H1 (cell line): ENCODE measurements at regions not wholly inside any gene's neighbourhood (a gene's known extent, or its start where the extent isn't known, plus 50 kb on each side); places are given as distances from the start of the nearest gene placed in this dataset.
A peak's percentile ranks its signal among the peaks of the same experiment; 100 is the strongest.

ENCODE experiments used
- CTCF ChIA-PET: fragments of 300-600 bp; sonication (Branson Sonifier 250); formaldehyde crosslinking; loops from one replicate; lab custom pipeline; 2021; ENCODE audit not compliant: partially characterized antibody; lab: Charles Lee
- POLR2A ChIA-PET: fragments of 300-600 bp; sonication (Branson Sonifier 250); formaldehyde crosslinking; loops from one replicate; lab custom pipeline; 2021; ENCODE audit warnings: inconsistent platforms; ENCODE audit not compliant: partially characterized antibody; lab: Charles Lee
- DNase-seq, 2 experiments: peaks; one replicate each; pipeline versions ENCODE4 v3.0.0 to v3.0.0-alpha.2; 2010 to 2022; ENCODE audit warnings: low spot score in 2 of 2, low read depth in 1 of 2, mixed read lengths in 1 of 2
- FAIRE-seq: peaks from 2 replicates; lab custom pipeline; 2011; peaks lifted over from hg19 to GRCh38; lab: Jason Lieb, UNC
- H2AFZ ChIP-seq: 2 replicates; pipeline ENCODE4 v1.8.1; 2012; ENCODE audit warnings: low read length, inconsistent platforms
- H2AK5ac ChIP-seq: 2 replicates; pipeline ENCODE4 v1.6.1; 2013; ENCODE audit warnings: low read depth, low read length
- H2BK120ac ChIP-seq: replicated peaks from 2 replicates; pipeline ENCODE3; 2013; ENCODE audit warnings: low read depth, low read length, inconsistent platforms
- H2BK12ac ChIP-seq: 2 replicates; pipeline ENCODE4 v1.6.1; 2013; ENCODE audit warnings: low read depth, low read length
- H2BK15ac ChIP-seq: 2 replicates; pipeline ENCODE4 v1.6.1; 2013; ENCODE audit warnings: low read length
- H2BK20ac ChIP-seq: 2 replicates; pipeline ENCODE4 v1.6.1; 2013; ENCODE audit warnings: low read length
- H2BK5ac ChIP-seq: 2 replicates; pipeline ENCODE4 v1.6.1; 2013; ENCODE audit warnings: low read depth, low read length
- H3K14ac ChIP-seq: 2 replicates; pipeline ENCODE4 v1.6.1; 2013; ENCODE audit warnings: inconsistent platforms; ENCODE audit not compliant: insufficient read length
- H3K18ac ChIP-seq: 2 replicates; pipeline ENCODE4 v1.6.1; 2013; ENCODE audit warnings: low read length; ENCODE audit errors: extremely low read depth
- H3K23ac ChIP-seq: 2 replicates; pipeline ENCODE4 v1.6.1; 2013; ENCODE audit warnings: inconsistent platforms; ENCODE audit not compliant: insufficient read length
- H3K23me2 ChIP-seq: 2 replicates; pipeline ENCODE4 v1.6.1; 2013; ENCODE audit warnings: low read depth, low read length
- H3K27ac ChIP-seq: 2 replicates; pipeline ENCODE4 v1.6.1; 2011; ENCODE audit warnings: low read depth, low read length, inconsistent platforms
- H3K27me3 ChIP-seq, 4 experiments: replicated peaks in 1 of 4; 1 replicate in 1 of 4; 2 replicates in 3 of 4; pipeline versions ENCODE4 v1.6.1 to v1.8.1; 2011 to 2013; ENCODE audit warnings: low read length in 3 of 4, mild to moderate bottlenecking in 3 of 4, inconsistent platforms in 2 of 4, mixed read lengths in 2 of 4, moderate library complexity in 1 of 4; ENCODE audit not compliant: control insufficient read depth in 3 of 4, insufficient read depth in 3 of 4; ENCODE audit errors: extremely low read depth in 1 of 4
- H3K36me3 ChIP-seq, 4 experiments: 2 replicates each; pipeline versions ENCODE4 v1.6.1 to v1.8.1; 2011 to 2013; ENCODE audit warnings: mild to moderate bottlenecking in 4 of 4, low read length in 3 of 4, moderate library complexity in 2 of 4, control low read depth in 1 of 4, inconsistent platforms in 1 of 4; ENCODE audit not compliant: insufficient read depth in 4 of 4, control insufficient read depth in 2 of 4
- H3K4ac ChIP-seq: replicated peaks from 2 replicates; pipeline ENCODE3; 2013; ENCODE audit warnings: low read length, low read depth, mixed read lengths, inconsistent platforms; ENCODE audit not compliant: insufficient read length
- H3K4me1 ChIP-seq, 4 experiments: replicated peaks in 1 of 4; 1 replicate in 1 of 4; 2 replicates in 3 of 4; pipeline versions ENCODE4 v1.6.1 to v1.8.1; 2011 to 2013; ENCODE audit warnings: low read length in 3 of 4, inconsistent platforms in 2 of 4, mixed read lengths in 1 of 4; ENCODE audit not compliant: insufficient read depth in 4 of 4, control insufficient read depth in 3 of 4
- H3K4me2 ChIP-seq, 2 experiments: 2 replicates each; pipeline versions ENCODE4 v1.6.1 to v1.8.1; 2011 to 2013; ENCODE audit warnings: low read depth in 2 of 2, low read length in 2 of 2, control low read depth in 1 of 2, inconsistent platforms in 1 of 2, mild to moderate bottlenecking in 1 of 2; ENCODE audit not compliant: insufficient read depth in 1 of 2
- H3K4me3 ChIP-seq, 4 experiments: fragments of 200-600, 300-600 bp in 1 of 4; sonication (generic), shearing (Covaris generic), sonication (Bioruptor Twin) in 1 of 4; 2 replicates each; pipeline versions ENCODE4 v1.5.1 to v1.8.1; 2011 to 2016; ENCODE audit warnings: low read length in 4 of 4, low read depth in 3 of 4, control low read depth in 2 of 4, inconsistent platforms in 2 of 4, mild to moderate bottlenecking in 2 of 4, mixed read lengths in 1 of 4, moderate library complexity in 1 of 4; ENCODE audit not compliant: insufficient read depth in 2 of 4; ENCODE audit errors: extremely low read depth in 1 of 4
- H3K56ac ChIP-seq: replicated peaks from 2 replicates; pipeline ENCODE3; 2013; ENCODE audit warnings: low read depth, mild to moderate bottlenecking, mixed read lengths, low read length, inconsistent platforms; ENCODE audit not compliant: insufficient read length
- H3K79me1 ChIP-seq: 2 replicates; pipeline ENCODE4 v1.6.1; 2013; ENCODE audit warnings: low read depth, low read length, control low read depth
- H3K79me2 ChIP-seq, 2 experiments: 2 replicates each; pipeline versions ENCODE4 v1.6.1 to v1.8.1; 2012 to 2013; ENCODE audit warnings: low read length in 2 of 2, mild to moderate bottlenecking in 2 of 2, inconsistent platforms in 1 of 2; ENCODE audit not compliant: insufficient read depth in 2 of 2, control insufficient read depth in 1 of 2
- H3K9ac ChIP-seq, 4 experiments: replicated peaks in 1 of 4; 1 replicate in 1 of 4; 2 replicates in 3 of 4; pipeline versions ENCODE4 v1.6.1 to v1.8.1; 2011 to 2013; ENCODE audit warnings: low read depth in 3 of 4, low read length in 3 of 4, control low read depth in 2 of 4, mild to moderate bottlenecking in 2 of 4, moderate library complexity in 2 of 4, inconsistent platforms in 1 of 4; ENCODE audit errors: extremely low read depth in 1 of 4
- H3K9me3 ChIP-seq, 2 experiments: 2 replicates each; pipeline versions ENCODE4 v1.6.1 to v1.8.1; 2012 to 2013; ENCODE audit warnings: mild to moderate bottlenecking in 2 of 2, moderate library complexity in 2 of 2, control low read depth in 1 of 2, inconsistent platforms in 1 of 2, low read depth in 1 of 2, low read length in 1 of 2, mixed read lengths in 1 of 2; ENCODE audit not compliant: insufficient read depth in 2 of 2
- H4K20me1 ChIP-seq, 2 experiments: replicated peaks in 1 of 2; 2 replicates each; pipeline versions ENCODE3 to v1.8.1; 2011 to 2013; ENCODE audit warnings: inconsistent platforms in 2 of 2, low read length in 2 of 2, mild to moderate bottlenecking in 1 of 2; ENCODE audit not compliant: insufficient read depth in 2 of 2, control insufficient read depth in 1 of 2
- H4K5ac ChIP-seq: 2 replicates; pipeline ENCODE4 v1.6.1; 2013; ENCODE audit warnings: low read length, low read depth, mixed read lengths, inconsistent platforms; ENCODE audit not compliant: insufficient read length
- H4K8ac ChIP-seq: 2 replicates; pipeline ENCODE4 v1.8.0; 2013; ENCODE audit warnings: mild to moderate bottlenecking, moderate library complexity, low read length, inconsistent platforms; ENCODE audit not compliant: insufficient read depth; ENCODE audit errors: extremely low read depth
- H4K91ac ChIP-seq: replicated peaks from 2 replicates; pipeline ENCODE3; 2013; ENCODE audit warnings: low read length, mixed read lengths, inconsistent platforms; ENCODE audit not compliant: insufficient read length
- BRCA1 ChIP-seq: IDR thresholded peaks from 2 replicates; pipeline ENCODE4 v1.6.1; 2012; ENCODE audit warnings: low read depth, low read length, improper control_type of control experiment
- CBX8 ChIP-seq: fragments of 300-800, 300-1000 bp; sonication (generic); IDR thresholded peaks from 2 replicates; pipeline ENCODE4 v1.7.1; 2016; ENCODE audit warnings: low read depth, low read length, borderline replicate concordance
- CHD2 ChIP-seq: IDR thresholded peaks from 2 replicates; pipeline ENCODE4 v1.6.1; 2012; ENCODE audit warnings: low read length, improper control_type of control experiment
- EGR1 ChIP-seq: IDR thresholded peaks from 2 replicates; pipeline ENCODE4 v1.6.1; 2011; ENCODE audit warnings: low read depth, low read length, borderline replicate concordance
- EZH2 ChIP-seq: fragments of 200-600 bp; sonication (generic); IDR thresholded peaks from 2 replicates; pipeline ENCODE4 v1.7.1; 2012; ENCODE audit warnings: low read depth, mild to moderate bottlenecking, moderate library complexity, low read length, inconsistent platforms; ENCODE audit not compliant: severe bottlenecking
- HDAC6 ChIP-seq: IDR thresholded peaks from one replicate; pipeline ENCODE4 v1.7.1; 2012; ENCODE audit warnings: low read depth, mild to moderate bottlenecking, inconsistent platforms, low read length, moderate library complexity
- KDM4A ChIP-seq: IDR thresholded peaks from one replicate; pipeline ENCODE4 v1.7.1; 2012; ENCODE audit warnings: low read depth, mild to moderate bottlenecking, moderate library complexity, low read length, inconsistent platforms; ENCODE audit not compliant: severe bottlenecking
- KDM5A ChIP-seq: fragments of 200-600 bp; IDR thresholded peaks from 2 replicates; pipeline ENCODE4 v1.7.1; 2012; ENCODE audit warnings: mild to moderate bottlenecking, low read length, inconsistent platforms, mixed read lengths
- NANOG ChIP-seq: IDR thresholded peaks from 2 replicates; pipeline ENCODE4 v1.6.1; 2011; ENCODE audit warnings: low read length, low read depth, mild to moderate bottlenecking, inconsistent platforms; ENCODE audit not compliant: insufficient read depth, poor library complexity, severe bottlenecking
- NRF1 ChIP-seq: IDR thresholded peaks from 2 replicates; pipeline ENCODE4 v1.6.1; 2011; ENCODE audit warnings: mild to moderate bottlenecking, low read depth, low read length, improper control_type of control experiment
- POLR2AphosphoS5 ChIP-seq: IDR thresholded peaks from 2 replicates; pipeline ENCODE4 v1.6.1; 2011; ENCODE audit warnings: low read depth, low read length
- RBBP5 ChIP-seq: IDR thresholded peaks from 2 replicates; pipeline ENCODE4 v1.7.1; 2012; ENCODE audit warnings: low read depth, mild to moderate bottlenecking, inconsistent platforms, low read length, moderate library complexity, borderline replicate concordance
- RNF2 ChIP-seq: fragments of 200-900, 300-1000 bp; sonication (generic); IDR thresholded peaks from 2 replicates; pipeline ENCODE4 v1.7.1; 2016; ENCODE audit warnings: borderline replicate concordance, low read depth, mild to moderate bottlenecking, antibody characterized with exemption, low read length; ENCODE audit not compliant: poor library complexity, severe bottlenecking; ENCODE audit errors: missing control alignments
- RXRA ChIP-seq: IDR thresholded peaks from 2 replicates; pipeline ENCODE4 v1.6.1; 2011; ENCODE audit warnings: low read depth, mild to moderate bottlenecking, low read length, moderate library complexity; ENCODE audit not compliant: insufficient read depth
- SP1 ChIP-seq: IDR thresholded peaks from 2 replicates; pipeline ENCODE4 v1.6.1; 2011; ENCODE audit warnings: low read depth, low read length
- WGBS, 2 experiments: shearing (Covaris generic) in 1 of 2; methylation state at CpG; one replicate each; pipeline versions ENCODE4 v1.1.6 to v1.1.7; 2013 to 2015; ENCODE audit warnings: low lambda C conversion rate in 2 of 2, mixed read lengths in 2 of 2, inconsistent platforms in 1 of 2, low coverage in 1 of 2, missing lambda C conversion rate in 1 of 2; ENCODE audit not compliant: insufficient replicate concordance in 2 of 2, insufficient coverage in 1 of 2, insufficient read length in 1 of 2; ENCODE audit errors: extremely low coverage in 1 of 2, missing lambda C conversion rate in 1 of 2; 5-methylcytosine and 5-hydroxymethylcytosine counted together

GRCh38 chr2:136436936-136437335 lies 319.0 kb upstream of the CXCR4 start:
- Histone ChIP-seq H3K4me3 (no peak overlapping the region), H2AFZ (0 out of 2 replicates have a peak overlapping the region, but pooled peaks have one; percentile 6), H2BK120ac (no peak overlapping the region), H3K4me1 (peaks cover 0 to 15% (median 3%) of the 10 kb centered on the region in 4 experiments; a peak in 6 of 7 replicates), H3K4ac (no peak overlapping the region), H3K79me2 (no peaks in the 10 kb centered on the region), H4K91ac (no peak overlapping the region), H4K20me1 (no peaks in the 10 kb centered on the region), H3K23me2 (no peaks in the 10 kb centered on the region), H3K18ac (no peak overlapping the region), H3K4me2 (no peak overlapping the region; a peak in 1 of 4 replicates), H3K9ac (no peak overlapping the region), H3K56ac (no peak overlapping the region), H2BK15ac (no peak overlapping the region), H4K5ac (no peak overlapping the region), H3K27ac (no peak overlapping the region), H4K8ac (no peak overlapping the region), H3K79me1 (no peaks in the 10 kb centered on the region), H2BK20ac (no peak overlapping the region), H3K9me3 (no peaks in the 10 kb centered on the region), H3K14ac (no peak overlapping the region), H3K36me3 (no peaks in the 10 kb centered on the region), H3K27me3 (no peaks in the 10 kb centered on the region), H2AK5ac (no peak overlapping the region), H2BK5ac (no peak overlapping the region), H3K23ac (no peak overlapping the region), H2BK12ac (no peak overlapping the region)
- no peak for DNase-seq
- ChIA-PET CTCF (interaction anchor here (1.9 kb wide), 1 partner anchor 13 kb away, joined by 7 read pairs; no protein-coding TSS in a partner anchor), POLR2A (no interaction called here)
- FAIRE-seq: no peak
- WGBS, 2 experiments: 70% methylated on average over 5 of the region's 5 CpGs; no CpG with 5 or more reads in 1 of the 2 experiments
- TF ChIP-seq RBBP5 (no peak), NANOG (no peak), CHD2 (no peak), HDAC6 (no peak), EGR1 (no peak), RXRA (no peak), BRCA1 (no peak), POLR2AphosphoS5 (no peak), RNF2 (no peak), CBX8 (no peak), EZH2 (no peak), KDM5A (no peak), NRF1 (no peak), KDM4A (no peak), SP1 (no peak)
